ENCODE measurements at regions not wholly inside any gene's neighbourhood (a gene's known extent, or its start where the extent isn't known, plus 50 kb on each side); places are given as distances from the start of the nearest gene placed in this dataset.
"Not testable (repeated sequence)": the region's sequence is repeated elsewhere in the genome, so short reads cannot be mapped to it uniquely, and the experiment has no call there.

GRCh38 chr9:88280816-88281382, 107.3 kb upstream of the SPIN1 start:
- DNase-seq (ENCODE audit: low read depth): peak; percentile 27

- DNase-seq (ENCODE audit: low read depth): no peak
These were observed 110.2 kb upstream of the SPIN1 start for GRCh38 chr9:88278036-88278435.

DNA sequence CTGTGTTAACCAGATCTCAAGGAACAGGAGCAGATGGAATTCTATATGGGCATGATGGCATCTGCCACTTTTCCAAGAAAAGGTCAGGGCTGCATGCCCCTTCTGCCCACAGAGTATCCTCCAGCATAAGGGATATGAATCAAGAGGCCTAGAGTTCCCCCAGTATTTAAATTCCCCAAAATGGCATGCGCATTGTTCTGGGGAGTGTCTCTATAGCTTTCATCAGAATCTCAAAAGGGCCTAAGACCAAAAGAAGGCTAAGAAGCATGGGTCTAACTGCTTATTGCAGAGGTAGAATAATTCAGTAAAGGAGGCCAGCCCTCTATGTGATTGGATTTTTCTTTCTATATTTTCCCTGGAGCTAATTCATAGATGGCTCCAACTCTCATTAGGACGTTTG, 114.2 kb upstream of the SPIN1 start:
- no peak for DNase-seq (ENCODE audit: low read depth)

GRCh38 chr9:88272986-88273385, 115.3 kb upstream of the SPIN1 start:
- DNase-seq (ENCODE audit: low read depth): no peak

- no peak for DNase-seq (ENCODE audit: low read depth)
These were observed 117.8 kb upstream of the SPIN1 start for GRCh38 chr9:88270413-88270812.

DNA sequence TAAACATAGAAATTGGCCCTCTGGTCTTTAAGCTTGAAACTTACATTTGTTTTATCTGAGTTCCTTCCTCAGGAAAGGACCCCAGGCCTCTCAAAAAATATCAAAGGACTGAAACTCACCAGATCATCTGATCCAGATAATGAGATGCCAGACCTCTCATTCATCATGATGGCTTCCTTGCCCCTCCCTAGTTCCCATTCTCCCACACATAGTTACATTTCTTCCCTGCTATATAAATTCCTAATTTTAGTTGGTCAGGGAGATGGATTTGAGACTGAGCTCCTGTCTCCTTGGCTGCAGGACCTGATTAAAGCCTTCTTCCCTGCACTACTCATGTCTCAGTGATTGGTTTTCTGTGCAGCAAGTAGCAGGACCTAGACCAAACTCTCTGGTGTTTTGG, 119.4 kb upstream of the SPIN1 start:
- no peak for DNase-seq (ENCODE audit: low read depth)

- DNase-seq (ENCODE audit: low read depth): no peak
These were observed 121.0 kb upstream of the SPIN1 start for GRCh38 chr9:88267283-88267682.

- peak; percentile 22 for DNase-seq (ENCODE audit: low read depth)
These were observed 121.8 kb upstream of the SPIN1 start for GRCh38 chr9:88266416-88266815.

GRCh38 chr9:88259001-88259400, 120.7 kb upstream of the SPATA31C2 start:
- DNase-seq (ENCODE audit: low read depth): no peak

- peak; percentile 31 for DNase-seq (ENCODE audit: low read depth)
These were observed 120.3 kb upstream of the SPATA31C2 start for GRCh38 chr9:88258601-88259000.

- DNase-seq (ENCODE audit: low read depth): peak; percentile 82
These were observed 119.7 kb upstream of the SPATA31C2 start for GRCh38 chr9:88258024-88258423.

GRCh38 chr9:88256216-88256615, 117.9 kb upstream of the SPATA31C2 start:
- no peak for DNase-seq (ENCODE audit: low read depth)

- DNase-seq (ENCODE audit: low read depth): not testable (repeated sequence)
These were observed 117.5 kb upstream of the SPATA31C2 start for GRCh38 chr9:88255806-88256205.

- DNase-seq (ENCODE audit: low read depth): no peak
These were observed 113.6 kb upstream of the SPATA31C2 start for GRCh38 chr9:88251903-88252302.

DNA sequence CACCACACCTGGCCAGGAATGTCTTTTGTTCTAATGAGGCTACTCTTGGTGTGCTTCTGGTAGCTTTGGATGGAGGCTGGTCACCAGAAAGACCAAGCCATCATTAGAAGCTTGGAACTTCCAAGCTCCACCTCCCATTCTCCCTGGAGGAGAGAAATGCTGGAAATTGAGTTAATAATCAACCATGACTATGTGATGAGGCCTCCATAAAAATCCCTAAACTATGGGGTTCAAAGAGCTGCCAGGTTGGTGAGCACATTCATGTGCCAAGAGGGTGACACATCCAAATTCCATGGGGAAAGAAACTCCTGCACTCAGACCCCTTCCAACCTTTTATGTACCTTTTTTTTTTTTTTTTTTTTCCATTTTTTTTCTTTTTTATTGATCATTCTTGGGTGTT, 105.5 kb upstream of the SPATA31C2 start:
- DNase-seq (ENCODE audit: low read depth): no peak

- DNase-seq (ENCODE audit: low read depth): no peak
These were observed 104.6 kb upstream of the SPATA31C2 start for GRCh38 chr9:88242879-88243278.

GRCh38 chr9:88237991-88238571, 99.8 kb upstream of the SPATA31C2 start:
- no peak for DNase-seq (ENCODE audit: low read depth)

DNA sequence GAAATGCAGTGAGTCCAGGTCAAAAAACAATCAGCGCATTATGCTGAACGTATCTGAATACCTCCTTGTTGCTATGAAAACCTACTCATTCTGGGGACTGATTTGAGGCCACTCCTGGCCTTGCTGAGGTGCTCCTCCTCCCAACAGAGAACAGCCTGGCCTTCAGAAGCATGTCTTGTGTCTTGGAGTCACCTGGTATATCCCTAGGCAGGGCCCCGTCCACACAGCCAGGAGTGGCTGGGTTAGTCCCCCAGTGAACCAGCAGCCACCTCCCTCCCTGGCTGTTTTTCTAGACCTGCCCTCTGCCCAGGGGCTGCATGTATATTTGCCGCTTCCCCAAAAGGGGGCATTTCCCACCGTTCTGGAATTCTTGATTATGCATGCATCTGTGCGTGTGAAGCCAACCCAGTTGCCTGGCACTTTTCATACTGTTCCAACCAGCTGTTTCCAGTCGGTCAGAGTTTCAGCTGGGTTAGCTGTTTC, 99.2 kb upstream of the SPATA31C2 start:
- no peak for DNase-seq (ENCODE audit: low read depth)

GRCh38 chr9:88236511-88237478, 98.5 kb upstream of the SPATA31C2 start:
- peak; percentile 28 for DNase-seq (ENCODE audit: low read depth)

DNA sequence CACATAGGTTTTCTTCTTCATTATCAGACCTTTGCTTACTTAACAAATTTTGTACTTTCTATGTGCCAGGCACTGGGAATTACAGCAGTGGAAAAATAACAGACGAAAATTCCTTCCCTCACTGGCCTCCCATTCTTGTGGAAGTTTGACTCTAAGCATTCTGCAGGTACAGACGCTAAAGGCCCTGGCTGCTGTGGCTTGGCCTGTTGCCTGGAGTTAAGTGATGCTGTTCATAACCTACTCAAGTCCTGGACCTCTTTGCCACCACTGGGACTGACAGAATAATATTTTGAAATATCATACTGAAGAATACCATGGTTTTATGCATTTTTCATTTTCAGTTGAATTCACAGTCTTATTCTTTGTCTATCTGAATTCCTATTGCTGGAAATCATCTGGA, 97.3 kb upstream of the SPATA31C2 start:
- no peak for DNase-seq (ENCODE audit: low read depth)

DNA sequence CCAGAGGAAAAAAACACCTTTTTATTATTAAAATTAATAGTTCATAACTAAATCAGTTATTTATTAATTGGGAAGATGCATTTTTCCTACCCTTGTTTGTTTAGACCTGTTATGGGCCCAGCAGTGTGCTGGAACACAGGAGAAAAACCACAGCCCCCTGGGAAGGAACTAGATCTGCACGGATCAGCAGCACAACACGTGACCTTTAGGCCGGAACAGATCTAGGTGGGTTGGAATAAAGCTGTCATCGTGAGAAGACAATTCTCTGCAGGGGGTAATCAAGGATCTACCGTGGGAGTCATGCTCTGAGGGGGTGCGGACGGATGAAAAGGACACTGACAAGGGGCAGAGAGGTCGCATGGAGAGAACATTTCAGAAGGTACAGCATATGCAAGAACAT, 95.8 kb upstream of the SPATA31C2 start:
- no peak for DNase-seq (ENCODE audit: low read depth)

DNA sequence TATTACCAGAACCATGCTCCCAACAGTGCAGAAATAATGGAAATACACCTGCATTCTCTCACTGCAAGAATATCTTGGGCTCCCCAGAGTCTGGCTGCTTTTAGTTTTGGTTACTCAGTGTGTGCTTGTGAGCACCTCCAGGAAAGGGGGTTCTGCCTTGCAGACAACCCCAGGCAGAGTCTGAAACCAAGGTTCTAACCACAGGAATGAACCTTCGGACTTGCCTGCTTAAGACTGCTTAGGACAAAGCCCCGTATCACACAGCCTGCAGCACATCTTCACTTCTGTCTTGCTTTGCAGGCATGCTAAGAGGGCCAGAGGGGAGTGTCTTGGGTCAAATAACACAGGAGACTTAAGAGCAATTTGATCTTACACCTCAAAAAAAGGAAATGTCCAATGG, 94.8 kb upstream of the SPATA31C2 start:
- DNase-seq (ENCODE audit: low read depth): peak; percentile 41

GRCh38 chr9:88230612-88231011, 92.3 kb upstream of the SPATA31C2 start:
- DNase-seq (ENCODE audit: low read depth): peak; percentile 31

Measured in iris pigment epithelial cell (primary cell).